ENCODE measurements at regions not wholly inside any gene's neighbourhood (a gene's known extent, or its start where the extent isn't known, plus 50 kb on each side); places are given as distances from the start of the nearest gene placed in this dataset.
"Not testable (repeated sequence)": the region's sequence is repeated elsewhere in the genome, so short reads cannot be mapped to it uniquely, and the experiment has no call there.

DNA sequence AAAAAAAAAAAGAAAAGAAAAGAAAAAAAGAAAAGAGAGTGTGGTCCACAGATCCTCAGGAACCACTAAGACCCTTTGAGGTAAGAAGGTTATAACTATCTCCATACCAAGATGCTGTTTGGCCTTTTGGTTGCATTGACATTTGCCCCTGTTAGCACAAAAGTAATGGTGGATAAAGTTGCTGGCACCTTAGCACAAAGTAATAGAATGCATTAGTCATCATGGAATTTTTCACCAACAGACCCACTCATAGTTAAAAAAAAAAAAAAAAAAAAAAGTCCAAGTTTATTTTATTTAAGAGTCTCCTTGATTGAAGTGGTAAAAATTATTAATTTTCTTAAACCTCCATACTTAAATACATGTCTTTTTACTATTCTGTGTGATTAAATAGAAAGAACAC lies 78.4 kb upstream of the RBPJ start:
- Histone ChIP-seq H3K9me3 (ENCODE audit: control insufficient read depth in 1 of 2, low read length in 2 of 2) (no peaks in the 10 kb centered on the region), H3K4me1 (ENCODE audit: control insufficient read depth in 1 of 2, insufficient read depth in 2 of 2, low read length in 2 of 2) (peaks cover 15 to 17% of the 10 kb centered on the region in 2 donors), H3K27me3 (ENCODE audit: control insufficient read depth in 1 of 2, insufficient read depth in 2 of 2, low read length in 2 of 2) (no peaks in the 10 kb centered on the region), H3K4me3 (ENCODE audit: low read depth in 1 of 2, low read length in 2 of 2) (no peak overlapping the region), H3K27ac (ENCODE audit: low read depth, low read length) (no peak overlapping the region), H3K36me3 (ENCODE audit: control insufficient read depth in 1 of 2, insufficient read depth in 2 of 2, low read length in 2 of 2) (no peaks in the 10 kb centered on the region), H3K9ac (ENCODE audit: low read depth in 1 of 2, low read length in 2 of 2) (no peak overlapping the region)

- not testable (repeated sequence) for H3K4me1 ChIP-seq (ENCODE audit: control insufficient read depth in 1 of 2, insufficient read depth in 2 of 2, low read length in 2 of 2); H3K9me3 ChIP-seq (ENCODE audit: control insufficient read depth in 1 of 2, low read length in 2 of 2); H3K27ac ChIP-seq (ENCODE audit: low read depth, low read length); H3K36me3 ChIP-seq (ENCODE audit: control insufficient read depth in 1 of 2, insufficient read depth in 2 of 2, low read length in 2 of 2); H3K27me3 ChIP-seq (ENCODE audit: control insufficient read depth in 1 of 2, insufficient read depth in 2 of 2, low read length in 2 of 2); H3K4me3 ChIP-seq (ENCODE audit: low read depth in 1 of 2, low read length in 2 of 2); H3K9ac ChIP-seq (ENCODE audit: low read depth in 1 of 2, low read length in 2 of 2)
These were observed 76.7 kb upstream of the RBPJ start for GRCh38 chr4:26244138-26244537.

GRCh38 chr4:26248647-26249046 lies 72.2 kb upstream of the RBPJ start:
- no peak overlapping the region for H3K4me3 ChIP-seq (ENCODE audit: low read depth in 1 of 2, low read length in 2 of 2)
- H3K9ac ChIP-seq (ENCODE audit: low read depth in 1 of 2, low read length in 2 of 2) = no peak overlapping the region
- H3K36me3 ChIP-seq (ENCODE audit: control insufficient read depth in 1 of 2, insufficient read depth in 2 of 2, low read length in 2 of 2) = no peaks in the 10 kb centered on the region
- no peaks in the 10 kb centered on the region for H3K9me3 ChIP-seq (ENCODE audit: control insufficient read depth in 1 of 2, low read length in 2 of 2)
- H3K4me1 ChIP-seq (ENCODE audit: control insufficient read depth in 1 of 2, insufficient read depth in 2 of 2, low read length in 2 of 2) = no peaks in the 10 kb centered on the region
- H3K27ac ChIP-seq (ENCODE audit: low read depth, low read length) = no peak overlapping the region
- H3K27me3 ChIP-seq (ENCODE audit: control insufficient read depth in 1 of 2, insufficient read depth in 2 of 2, low read length in 2 of 2) = no peaks in the 10 kb centered on the region

DNA sequence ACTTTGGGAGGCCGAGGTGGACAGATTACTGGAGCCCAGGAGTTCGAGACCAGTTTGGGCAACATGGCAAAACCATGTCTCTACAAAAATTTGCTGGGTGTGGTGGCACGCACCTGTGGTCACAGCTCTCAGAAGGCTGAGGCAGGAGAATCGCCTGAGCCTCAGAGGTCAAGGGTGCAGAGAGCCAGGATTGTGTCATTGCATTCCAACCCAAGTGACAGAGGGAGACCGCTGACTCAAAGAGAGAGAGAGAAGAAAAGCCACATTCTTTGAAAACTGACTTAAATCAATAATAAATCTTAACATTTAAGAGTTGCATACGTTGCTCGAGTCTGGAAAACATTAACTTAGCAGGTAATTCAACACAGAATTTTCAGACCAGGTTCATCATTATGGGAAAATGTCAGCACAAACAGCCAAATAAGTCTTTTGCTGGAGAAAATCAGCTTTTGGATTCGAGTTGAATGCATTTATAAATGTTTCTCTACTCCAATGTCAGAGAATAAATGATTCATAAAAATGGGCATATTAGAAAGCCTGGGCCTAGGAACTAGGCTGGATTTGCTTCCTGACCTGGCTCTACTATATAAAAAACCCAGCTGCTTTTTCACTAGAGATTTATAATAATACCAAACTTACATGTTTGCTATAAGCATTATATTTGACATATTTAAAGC lies 68.3 kb upstream of the RBPJ start:
- Histone ChIP-seq H3K9me3 (ENCODE audit: control insufficient read depth in 1 of 2, low read length in 2 of 2) (no peaks in the 10 kb centered on the region), H3K9ac (ENCODE audit: low read depth in 1 of 2, low read length in 2 of 2) (no peak overlapping the region), H3K36me3 (ENCODE audit: control insufficient read depth in 1 of 2, insufficient read depth in 2 of 2, low read length in 2 of 2) (no peaks in the 10 kb centered on the region), H3K27me3 (ENCODE audit: control insufficient read depth in 1 of 2, insufficient read depth in 2 of 2, low read length in 2 of 2) (no peaks in the 10 kb centered on the region), H3K4me3 (ENCODE audit: low read depth in 1 of 2, low read length in 2 of 2) (no peak overlapping the region), H3K27ac (ENCODE audit: low read depth, low read length) (no peak overlapping the region), H3K4me1 (ENCODE audit: control insufficient read depth in 1 of 2, insufficient read depth in 2 of 2, low read length in 2 of 2) (no peaks in the 10 kb centered on the region)

- H3K9me3 ChIP-seq (ENCODE audit: control insufficient read depth in 1 of 2, low read length in 2 of 2) = no peaks in the 10 kb centered on the region
- H3K36me3 ChIP-seq (ENCODE audit: control insufficient read depth in 1 of 2, insufficient read depth in 2 of 2, low read length in 2 of 2) = no peaks in the 10 kb centered on the region
- no peak overlapping the region for H3K4me3 ChIP-seq (ENCODE audit: low read depth in 1 of 2, low read length in 2 of 2)
- no peaks in the 10 kb centered on the region for H3K27me3 ChIP-seq (ENCODE audit: control insufficient read depth in 1 of 2, insufficient read depth in 2 of 2, low read length in 2 of 2)
- H3K4me1 ChIP-seq (ENCODE audit: control insufficient read depth in 1 of 2, insufficient read depth in 2 of 2, low read length in 2 of 2) = no peaks in the 10 kb centered on the region
- no peak overlapping the region for H3K9ac ChIP-seq (ENCODE audit: low read depth in 1 of 2, low read length in 2 of 2)
- no peak overlapping the region for H3K27ac ChIP-seq (ENCODE audit: low read depth, low read length)
These were observed 66.8 kb upstream of the RBPJ start for GRCh38 chr4:26253968-26254367.

- no peaks in the 10 kb centered on the region for H3K4me1 ChIP-seq (ENCODE audit: control insufficient read depth in 1 of 2, insufficient read depth in 2 of 2, low read length in 2 of 2)
- H3K4me3 ChIP-seq (ENCODE audit: low read depth in 1 of 2, low read length in 2 of 2) = no peak overlapping the region
- H3K27me3 ChIP-seq (ENCODE audit: control insufficient read depth in 1 of 2, insufficient read depth in 2 of 2, low read length in 2 of 2) = no peaks in the 10 kb centered on the region
- no peaks in the 10 kb centered on the region for H3K36me3 ChIP-seq (ENCODE audit: control insufficient read depth in 1 of 2, insufficient read depth in 2 of 2, low read length in 2 of 2)
- H3K9me3 ChIP-seq (ENCODE audit: control insufficient read depth in 1 of 2, low read length in 2 of 2) = no peaks in the 10 kb centered on the region
- no peak overlapping the region for H3K27ac ChIP-seq (ENCODE audit: low read depth, low read length)
- H3K9ac ChIP-seq (ENCODE audit: low read depth in 1 of 2, low read length in 2 of 2) = no peak overlapping the region
These were observed 64.8 kb upstream of the RBPJ start for GRCh38 chr4:26255989-26256388.

DNA sequence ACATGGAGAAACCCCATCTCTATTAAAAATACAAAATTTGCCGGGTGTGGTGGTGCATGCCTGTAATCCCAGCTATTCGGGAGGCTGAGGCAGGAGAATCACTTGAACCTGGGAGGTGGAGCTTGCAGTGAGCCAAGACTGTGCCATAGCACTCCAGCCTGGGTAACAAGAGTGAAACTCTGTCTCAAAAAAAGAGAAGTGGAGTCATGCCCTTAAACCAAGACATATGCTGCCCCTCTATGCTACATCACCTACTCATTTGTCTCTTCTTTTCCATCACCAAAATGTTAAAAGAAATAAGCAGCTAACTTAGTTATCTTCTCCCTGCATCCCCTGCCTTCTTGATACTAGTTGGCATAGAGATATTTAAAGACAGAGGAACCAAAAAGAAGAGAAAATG lies 63.4 kb upstream of the RBPJ start:
- not testable (repeated sequence) for H3K27me3 ChIP-seq (ENCODE audit: control insufficient read depth in 1 of 2, insufficient read depth in 2 of 2, low read length in 2 of 2)

GRCh38 chr4:26257850-26258249 lies 63.0 kb upstream of the RBPJ start:
- Histone ChIP-seq H3K4me1 (ENCODE audit: control insufficient read depth in 1 of 2, insufficient read depth in 2 of 2, low read length in 2 of 2) (no peaks in the 10 kb centered on the region), H3K27me3 (ENCODE audit: control insufficient read depth in 1 of 2, insufficient read depth in 2 of 2, low read length in 2 of 2) (no peaks in the 10 kb centered on the region), H3K9ac (ENCODE audit: low read depth in 1 of 2, low read length in 2 of 2) (no peak overlapping the region), H3K9me3 (ENCODE audit: control insufficient read depth in 1 of 2, low read length in 2 of 2) (no peaks in the 10 kb centered on the region), H3K4me3 (ENCODE audit: low read depth in 1 of 2, low read length in 2 of 2) (no peak overlapping the region), H3K27ac (ENCODE audit: low read depth, low read length) (no peak overlapping the region), H3K36me3 (ENCODE audit: control insufficient read depth in 1 of 2, insufficient read depth in 2 of 2, low read length in 2 of 2) (no peaks in the 10 kb centered on the region)

More for the DNA sequence above, 63.4 kb upstream of the RBPJ start:
- not testable (repeated sequence) for H3K4me3 ChIP-seq (ENCODE audit: low read depth in 1 of 2, low read length in 2 of 2); H3K9ac ChIP-seq (ENCODE audit: low read depth in 1 of 2, low read length in 2 of 2); H3K4me1 ChIP-seq (ENCODE audit: control insufficient read depth in 1 of 2, insufficient read depth in 2 of 2, low read length in 2 of 2); H3K36me3 ChIP-seq (ENCODE audit: control insufficient read depth in 1 of 2, insufficient read depth in 2 of 2, low read length in 2 of 2); H3K9me3 ChIP-seq (ENCODE audit: control insufficient read depth in 1 of 2, low read length in 2 of 2); H3K27ac ChIP-seq (ENCODE audit: low read depth, low read length)

GRCh38 chr4:26260571-26260970 lies 60.2 kb upstream of the RBPJ start:
- H3K4me3 ChIP-seq (ENCODE audit: low read depth in 1 of 2, low read length in 2 of 2) = no peak overlapping the region
- H3K27me3 ChIP-seq (ENCODE audit: control insufficient read depth in 1 of 2, insufficient read depth in 2 of 2, low read length in 2 of 2) = no peaks in the 10 kb centered on the region
- no peak overlapping the region for H3K9ac ChIP-seq (ENCODE audit: low read depth in 1 of 2, low read length in 2 of 2)
- H3K36me3 ChIP-seq (ENCODE audit: control insufficient read depth in 1 of 2, insufficient read depth in 2 of 2, low read length in 2 of 2) = no peaks in the 10 kb centered on the region
- H3K27ac ChIP-seq (ENCODE audit: low read depth, low read length) = no peak overlapping the region
- H3K9me3 ChIP-seq (ENCODE audit: control insufficient read depth in 1 of 2, low read length in 2 of 2) = no peaks in the 10 kb centered on the region
- H3K4me1 ChIP-seq (ENCODE audit: control insufficient read depth in 1 of 2, insufficient read depth in 2 of 2, low read length in 2 of 2) = no peaks in the 10 kb centered on the region

DNA sequence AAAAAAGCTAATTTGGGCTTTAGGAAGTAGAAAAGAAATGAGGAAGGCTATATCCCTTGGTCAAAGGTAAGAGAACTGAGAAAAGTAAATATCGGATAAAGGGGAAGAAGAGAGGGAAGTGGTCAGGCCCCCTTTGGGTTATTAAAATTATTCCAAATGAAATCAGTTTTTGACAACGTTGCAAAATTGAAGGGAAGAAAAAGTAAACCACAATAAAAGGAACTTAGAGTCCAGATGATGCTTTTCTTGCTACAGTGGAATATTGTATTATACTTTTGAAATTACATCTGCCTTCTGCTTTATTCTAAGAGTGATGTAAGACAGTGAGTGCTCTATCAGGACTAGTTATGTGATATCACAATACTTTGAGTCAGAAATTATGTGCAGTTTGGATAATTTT lies 59.4 kb upstream of the RBPJ start:
- no peaks in the 10 kb centered on the region for H3K27me3 ChIP-seq (ENCODE audit: control insufficient read depth in 1 of 2, insufficient read depth in 2 of 2, low read length in 2 of 2)
- H3K4me1 ChIP-seq (ENCODE audit: control insufficient read depth in 1 of 2, insufficient read depth in 2 of 2, low read length in 2 of 2) = no peaks in the 10 kb centered on the region
- no peaks in the 10 kb centered on the region for H3K9me3 ChIP-seq (ENCODE audit: control insufficient read depth in 1 of 2, low read length in 2 of 2)

GRCh38 chr4:26263165-26263564 lies 57.6 kb upstream of the RBPJ start:
- no peak overlapping the region for H3K9ac ChIP-seq (ENCODE audit: low read depth in 1 of 2, low read length in 2 of 2)
- H3K4me1 ChIP-seq (ENCODE audit: control insufficient read depth in 1 of 2, insufficient read depth in 2 of 2, low read length in 2 of 2) = no peaks in the 10 kb centered on the region
- H3K36me3 ChIP-seq (ENCODE audit: control insufficient read depth in 1 of 2, insufficient read depth in 2 of 2, low read length in 2 of 2) = no peaks in the 10 kb centered on the region
- no peaks in the 10 kb centered on the region for H3K9me3 ChIP-seq (ENCODE audit: control insufficient read depth in 1 of 2, low read length in 2 of 2)
- no peak overlapping the region for H3K4me3 ChIP-seq (ENCODE audit: low read depth in 1 of 2, low read length in 2 of 2)
- no peak overlapping the region for H3K27ac ChIP-seq (ENCODE audit: low read depth, low read length)
- no peaks in the 10 kb centered on the region for H3K27me3 ChIP-seq (ENCODE audit: control insufficient read depth in 1 of 2, insufficient read depth in 2 of 2, low read length in 2 of 2)

More for the DNA sequence above, 59.4 kb upstream of the RBPJ start:
- no peak overlapping the region for H3K9ac ChIP-seq (ENCODE audit: low read depth in 1 of 2, low read length in 2 of 2)
- H3K4me3 ChIP-seq (ENCODE audit: low read depth in 1 of 2, low read length in 2 of 2) = no peak overlapping the region
- no peak overlapping the region for H3K27ac ChIP-seq (ENCODE audit: low read depth, low read length)
- H3K36me3 ChIP-seq (ENCODE audit: control insufficient read depth in 1 of 2, insufficient read depth in 2 of 2, low read length in 2 of 2) = no peaks in the 10 kb centered on the region
